ENCODE measurements at regions not wholly inside any gene's neighbourhood (a gene's known extent, or its start where the extent isn't known, plus 50 kb on each side); places are given as distances from the start of the nearest gene placed in this dataset.

- peak overlapping the region; percentile 46 for H3K27ac ChIP-seq
- TF ChIP-seq, protein P1, sequence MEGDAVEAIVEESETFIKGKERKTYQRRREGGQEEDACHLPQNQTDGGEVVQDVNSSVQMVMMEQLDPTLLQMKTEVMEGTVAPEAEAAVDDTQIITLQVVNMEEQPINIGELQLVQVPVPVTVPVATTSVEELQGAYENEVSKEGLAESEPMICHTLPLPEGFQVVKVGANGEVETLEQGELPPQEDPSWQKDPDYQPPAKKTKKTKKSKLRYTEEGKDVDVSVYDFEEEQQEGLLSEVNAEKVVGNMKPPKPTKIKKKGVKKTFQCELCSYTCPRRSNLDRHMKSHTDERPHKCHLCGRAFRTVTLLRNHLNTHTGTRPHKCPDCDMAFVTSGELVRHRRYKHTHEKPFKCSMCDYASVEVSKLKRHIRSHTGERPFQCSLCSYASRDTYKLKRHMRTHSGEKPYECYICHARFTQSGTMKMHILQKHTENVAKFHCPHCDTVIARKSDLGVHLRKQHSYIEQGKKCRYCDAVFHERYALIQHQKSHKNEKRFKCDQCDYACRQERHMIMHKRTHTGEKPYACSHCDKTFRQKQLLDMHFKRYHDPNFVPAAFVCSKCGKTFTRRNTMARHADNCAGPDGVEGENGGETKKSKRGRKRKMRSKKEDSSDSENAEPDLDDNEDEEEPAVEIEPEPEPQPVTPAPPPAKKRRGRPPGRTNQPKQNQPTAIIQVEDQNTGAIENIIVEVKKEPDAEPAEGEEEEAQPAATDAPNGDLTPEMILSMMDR (IDR thresholded peaks at IDR 0.05; ENCODE audit: low read depth, low read length) = no peak
Observed at GRCh38 chr2:67286981-67287759, 110.0 kb upstream of the ETAA1 start.

GRCh38 chr2:67289271-67289670, 107.9 kb upstream of the ETAA1 start:
- no peak for DNase-seq (ENCODE audit: low read depth in 1 of 2, low spot score in 1 of 2)
- H3K27ac ChIP-seq = no peak overlapping the region
- no peak overlapping the region for H3K4me3 ChIP-seq
- TF ChIP-seq, protein P1 (IDR thresholded peaks at IDR 0.05; ENCODE audit: low read depth, low read length) = no peak
- no peaks in the 10 kb centered on the region for H3K27me3 ChIP-seq
- H3K4me1 ChIP-seq (ENCODE audit: low read depth) = peaks cover 16% of the 10 kb centered on the region
- no peaks in the 10 kb centered on the region for H3K36me3 ChIP-seq
- no peaks in the 10 kb centered on the region for H3K9me3 ChIP-seq (ENCODE audit: low read depth)

More at GRCh38 chr2:67286981-67287759, 110.0 kb upstream of the ETAA1 start:
- Histone ChIP-seq H3K36me3 (no peaks in the 10 kb centered on the region), H3K4me3 (no peak overlapping the region), H3K27me3 (no peaks in the 10 kb centered on the region), H3K4me1 (ENCODE audit: low read depth) (peaks cover 16% of the 10 kb centered on the region), H3K9me3 (ENCODE audit: low read depth) (no peaks in the 10 kb centered on the region)
- DNase-seq (ENCODE audit: low read depth in 1 of 2, low spot score in 1 of 2) = peak in 1 of 2 donors; percentile 74

GRCh38 chr2:67289921-67290371, 107.2 kb upstream of the ETAA1 start:
- Histone ChIP-seq H3K4me3 (no peak overlapping the region), H3K27me3 (no peaks in the 10 kb centered on the region), H3K27ac (no peak overlapping the region), H3K4me1 (ENCODE audit: low read depth) (peaks cover 16% of the 10 kb centered on the region), H3K9me3 (ENCODE audit: low read depth) (no peaks in the 10 kb centered on the region), H3K36me3 (no peaks in the 10 kb centered on the region)
- DNase-seq (ENCODE audit: low read depth in 1 of 2, low spot score in 1 of 2) = peak in 1 of 2 donors; percentile 19
- TF ChIP-seq, protein P1 (IDR thresholded peaks at IDR 0.05; ENCODE audit: low read depth, low read length) = no peak

DNA sequence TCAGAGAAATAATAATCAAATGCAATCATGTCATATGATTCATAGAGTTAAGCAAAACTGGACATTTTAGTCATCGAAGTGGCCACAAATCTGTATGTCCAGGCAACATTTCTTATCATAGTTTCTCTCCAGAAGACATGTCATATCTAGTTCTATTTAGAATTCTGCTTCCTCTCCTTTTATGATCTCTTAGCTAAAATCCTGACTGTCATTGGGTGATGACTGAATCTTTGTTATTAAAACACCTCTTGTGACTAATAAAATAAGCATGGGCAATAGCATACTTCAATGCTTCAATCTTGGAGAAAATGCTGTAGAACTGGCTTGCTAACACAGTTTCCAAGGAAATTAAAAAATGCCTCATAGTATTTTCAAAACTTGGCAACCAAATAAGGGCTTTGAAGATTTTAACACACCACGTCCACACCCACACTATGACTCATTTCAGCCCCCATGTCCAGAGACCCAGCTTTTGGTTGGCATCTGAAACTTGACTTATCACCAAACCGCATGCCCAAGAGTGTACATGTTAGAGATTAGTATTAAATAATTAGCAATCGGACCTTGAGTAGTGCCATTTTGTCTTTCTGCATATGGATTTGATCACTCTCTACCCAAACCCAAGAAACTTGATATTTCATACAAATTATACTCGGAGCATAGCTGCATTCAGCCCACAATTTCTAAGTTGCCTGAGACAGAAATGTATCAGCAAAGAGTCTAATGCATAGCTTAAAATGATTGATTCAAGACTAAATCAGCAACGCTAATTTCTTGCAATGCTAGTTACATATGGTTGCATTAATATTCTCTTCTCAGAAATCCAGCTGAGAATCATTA, 106.5 kb upstream of the ETAA1 start:
- Histone ChIP-seq H3K27me3 (no peaks in the 10 kb centered on the region), H3K9me3 (ENCODE audit: low read depth) (no peaks in the 10 kb centered on the region), H3K4me1 (ENCODE audit: low read depth) (peaks cover 16% of the 10 kb centered on the region), H3K4me3 (no peak overlapping the region), H3K36me3 (no peaks in the 10 kb centered on the region), H3K27ac (no peak overlapping the region)
- TF ChIP-seq, protein P1 (IDR thresholded peaks at IDR 0.05; ENCODE audit: low read depth, low read length) = no peak
- peak in 1 of 2 donors; percentile 56 for DNase-seq (ENCODE audit: low read depth in 1 of 2, low spot score in 1 of 2)

DNA sequence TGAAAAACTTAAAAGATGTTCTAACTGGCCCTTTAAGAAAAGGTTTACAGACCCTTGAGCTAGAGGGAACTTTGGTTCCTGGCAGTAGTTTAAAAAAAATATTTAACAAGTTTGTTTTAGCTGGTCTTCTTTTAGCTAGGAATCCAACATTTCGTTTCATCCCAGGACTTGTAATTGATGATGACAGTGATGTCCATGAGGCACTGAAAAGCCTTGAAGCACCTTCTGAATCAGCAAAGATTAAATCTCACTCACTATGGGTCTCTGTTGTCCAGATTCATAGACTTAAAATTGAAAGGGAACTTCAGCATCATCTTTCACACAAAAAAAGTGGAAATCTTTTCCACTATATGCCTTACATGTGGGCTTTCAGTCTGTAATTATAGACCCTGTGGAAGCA, 102.9 kb upstream of the ETAA1 start:
- no peak overlapping the region for H3K27ac ChIP-seq
- no peak overlapping the region for H3K4me3 ChIP-seq
- H3K9me3 ChIP-seq (ENCODE audit: low read depth) = no peaks in the 10 kb centered on the region
- no peaks in the 10 kb centered on the region for H3K36me3 ChIP-seq
- H3K4me1 ChIP-seq (ENCODE audit: low read depth) = no peaks in the 10 kb centered on the region
- TF ChIP-seq, protein P1 (IDR thresholded peaks at IDR 0.05; ENCODE audit: low read depth, low read length) = no peak
- no peak for DNase-seq (ENCODE audit: low read depth in 1 of 2, low spot score in 1 of 2)
- no peaks in the 10 kb centered on the region for H3K27me3 ChIP-seq

Data from cardiac muscle cell (in vitro differentiated cells and primary cell).